Right lung (tissue), 2 donors: ENCODE measurements at regions not wholly inside any gene's neighbourhood (a gene's known extent, or its start where the extent isn't known, plus 50 kb on each side); places are given as distances from the start of the nearest gene placed in this dataset.
A peak's percentile ranks its signal among the peaks of the same experiment; 100 is the strongest.
"Not testable (repeated sequence)": the region's sequence is repeated elsewhere in the genome, so short reads cannot be mapped to it uniquely, and the experiment has no call there.

Source experiments
- DNase-seq, 2 donors: peaks; one replicate each; pipeline ENCODE4 v3.0.0-alpha.2; 2013

- DNase-seq, result not testable (repeated sequence)
These were observed 213.2 kb downstream of the BANP start for GRCh38 chr16:88164196-88165039.

GRCh38 chr16:88165040-88165544 is 213.9 kb downstream of the BANP start:
- not testable (repeated sequence) for DNase-seq

DNA sequence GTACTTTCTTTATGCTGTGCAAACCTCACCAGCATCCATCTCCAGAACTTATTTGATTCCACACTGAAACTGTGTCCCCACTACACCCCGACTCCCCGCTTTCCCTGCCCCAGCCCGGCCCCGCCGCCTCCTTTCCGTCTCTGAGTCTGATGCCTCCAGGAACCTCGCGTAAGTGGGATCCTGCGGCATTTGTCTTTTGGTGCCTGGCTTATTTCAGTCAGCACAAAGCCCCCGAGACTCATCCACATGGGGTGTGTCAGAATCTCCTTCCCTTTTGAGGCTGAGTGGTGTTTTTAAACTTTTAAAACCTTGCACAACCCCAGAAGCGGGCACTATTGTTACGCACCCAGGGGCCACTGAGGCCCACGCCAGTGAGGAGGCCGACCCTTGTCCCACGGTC is 214.4 kb downstream of the BANP start:
- not testable (repeated sequence) for DNase-seq

DNA sequence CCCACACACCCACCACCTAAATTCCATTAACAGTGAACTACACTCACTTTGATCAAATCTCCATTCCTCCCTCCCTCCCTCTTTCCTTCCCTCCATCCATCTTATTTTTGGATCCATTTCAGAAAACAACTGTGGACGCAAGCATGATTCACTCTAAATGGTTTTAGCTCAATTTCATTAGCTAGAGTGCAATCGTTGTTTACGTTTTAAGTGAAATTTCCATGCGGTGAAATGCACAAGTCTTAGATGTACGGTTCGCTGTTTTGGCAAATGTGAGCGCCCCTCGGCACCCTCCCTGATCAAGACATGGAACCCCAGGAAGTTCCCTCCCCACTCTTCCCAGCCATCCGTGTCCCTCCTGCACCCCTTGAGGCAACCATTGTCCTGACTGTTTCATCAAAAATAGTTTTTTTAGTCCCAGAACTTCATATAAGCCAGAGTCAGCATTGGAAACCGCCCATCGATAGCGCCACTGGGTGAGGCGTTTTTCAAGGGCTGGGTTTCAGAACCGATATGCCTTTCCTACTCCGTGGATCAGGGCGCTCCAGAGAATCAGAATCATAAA is 215.1 kb downstream of the BANP start:
- not testable (repeated sequence) for DNase-seq

DNA sequence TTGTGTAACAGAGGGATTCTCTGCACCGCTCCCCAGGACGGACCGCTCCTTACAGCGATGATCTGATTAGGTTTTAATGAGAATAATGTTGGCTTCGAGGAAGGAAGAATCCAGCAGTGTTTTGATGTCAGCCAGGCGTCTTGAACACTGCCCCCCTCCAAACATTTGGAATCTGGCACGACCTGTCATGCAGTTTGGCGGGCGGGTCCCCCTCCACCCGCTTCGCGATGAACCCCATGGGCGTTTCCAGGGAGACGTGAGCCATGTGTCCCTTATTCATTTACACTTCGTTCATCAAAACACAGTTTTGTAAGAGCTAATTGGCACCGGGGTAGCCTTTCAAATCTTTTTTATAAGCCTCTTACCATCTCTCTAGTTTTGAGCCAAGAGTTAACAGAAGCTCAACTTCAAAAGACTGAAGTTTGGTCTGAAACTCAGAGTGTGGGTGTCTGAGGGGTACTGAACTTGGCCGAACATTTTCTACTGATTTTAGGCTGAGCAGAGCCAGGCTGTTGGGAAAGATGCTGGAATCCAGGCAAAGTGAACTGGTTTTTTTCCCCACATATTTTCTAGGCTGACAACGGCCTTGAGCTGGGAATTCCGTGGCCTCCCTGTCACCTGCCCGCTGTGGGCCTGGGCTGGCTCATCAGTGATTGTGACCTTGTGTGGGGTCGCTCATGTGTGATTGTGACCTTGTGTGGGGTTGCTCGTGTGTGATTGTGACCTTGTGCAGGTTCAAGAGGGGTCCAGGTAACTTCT is 214.8 kb upstream of the ZNF469 start:
- DNase-seq, result peak; percentile 87 to 92

GRCh38 chr16:88168557-88168949 is 214.2 kb upstream of the ZNF469 start:
- DNase-seq, result not testable (repeated sequence)

- not testable (repeated sequence) for DNase-seq
These were observed 213.5 kb upstream of the ZNF469 start for GRCh38 chr16:88169136-88169830.

- DNase-seq, result not testable (repeated sequence)
These were observed 213.0 kb upstream of the ZNF469 start for GRCh38 chr16:88169831-88170165.

DNA sequence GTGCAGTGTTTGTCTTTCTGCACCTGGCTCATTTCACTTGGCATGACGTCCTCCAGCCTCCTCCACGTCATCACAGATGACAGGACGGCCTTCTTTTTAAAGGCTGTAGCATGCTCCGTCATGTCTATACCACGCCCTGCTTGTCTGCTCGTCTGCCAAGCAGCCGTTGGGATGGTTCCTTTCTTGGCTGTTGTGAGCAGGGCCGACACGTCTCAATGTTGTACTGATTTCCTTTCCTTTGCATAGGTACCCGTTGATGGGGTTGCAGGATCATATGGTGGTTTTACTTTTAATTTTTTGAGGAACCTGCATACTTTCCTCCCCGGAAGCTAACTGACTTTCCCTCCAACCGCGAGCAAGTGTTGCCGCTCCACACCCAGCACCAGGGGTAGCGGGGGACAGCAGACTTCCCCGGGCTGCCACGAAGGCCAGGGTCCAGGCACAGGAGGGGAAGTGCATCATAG is 212.2 kb upstream of the ZNF469 start:
- DNase-seq, result no peak

- not testable (repeated sequence) for DNase-seq
These were observed 211.6 kb upstream of the ZNF469 start for GRCh38 chr16:88171126-88171525.

GRCh38 chr16:88176184-88176583 is 206.6 kb upstream of the ZNF469 start:
- not testable (repeated sequence) for DNase-seq

DNA sequence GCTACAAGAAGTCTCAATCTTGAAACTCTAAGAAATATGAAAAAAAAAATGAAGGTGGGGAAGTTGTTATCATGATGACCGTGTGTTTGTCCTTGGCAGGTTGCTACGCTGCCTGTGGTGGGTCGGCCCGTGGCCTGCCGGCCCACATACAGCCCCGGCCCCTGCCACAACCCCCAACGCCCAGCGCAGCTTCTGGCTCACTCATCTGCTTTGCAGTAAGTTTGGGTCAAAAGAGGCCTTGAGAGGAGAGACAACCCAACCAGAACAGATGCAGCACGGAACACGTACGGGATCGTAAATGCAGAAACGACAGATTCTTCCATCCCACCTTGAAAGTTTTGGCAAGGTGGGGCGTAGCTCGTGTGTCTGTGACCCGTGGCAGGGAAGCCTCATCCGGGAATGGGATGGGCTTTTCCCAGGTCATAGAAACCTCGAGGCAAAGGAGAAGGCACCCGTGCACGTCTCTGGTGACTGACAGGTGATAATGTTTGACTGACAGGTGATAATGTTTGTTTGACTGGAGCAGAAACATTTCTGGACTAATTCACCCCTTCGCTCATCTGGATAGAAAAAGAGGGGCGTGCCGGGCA is 206.1 kb upstream of the ZNF469 start:
- DNase-seq, result not testable (repeated sequence)

DNA sequence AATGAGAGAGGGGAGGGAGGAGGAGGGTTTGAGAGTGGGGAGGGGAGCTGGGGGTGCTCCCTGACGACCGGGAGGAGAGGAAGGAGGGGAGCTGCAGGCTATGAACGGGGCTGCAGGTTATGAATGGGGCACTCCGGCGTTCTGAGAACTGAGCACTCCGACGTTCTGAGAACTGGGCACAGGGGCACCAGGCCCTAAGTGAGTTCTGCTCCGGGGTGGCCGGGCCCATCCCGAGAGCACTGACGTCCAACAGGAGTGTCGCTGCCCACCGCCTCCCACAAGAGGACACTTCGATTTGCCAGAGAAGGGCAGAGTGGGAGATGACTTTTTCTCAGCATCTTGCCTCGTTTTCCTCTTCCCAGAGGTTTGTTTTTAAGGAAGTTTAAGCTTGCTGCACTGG is 204.5 kb upstream of the ZNF469 start:
- DNase-seq, result not testable (repeated sequence)

DNA sequence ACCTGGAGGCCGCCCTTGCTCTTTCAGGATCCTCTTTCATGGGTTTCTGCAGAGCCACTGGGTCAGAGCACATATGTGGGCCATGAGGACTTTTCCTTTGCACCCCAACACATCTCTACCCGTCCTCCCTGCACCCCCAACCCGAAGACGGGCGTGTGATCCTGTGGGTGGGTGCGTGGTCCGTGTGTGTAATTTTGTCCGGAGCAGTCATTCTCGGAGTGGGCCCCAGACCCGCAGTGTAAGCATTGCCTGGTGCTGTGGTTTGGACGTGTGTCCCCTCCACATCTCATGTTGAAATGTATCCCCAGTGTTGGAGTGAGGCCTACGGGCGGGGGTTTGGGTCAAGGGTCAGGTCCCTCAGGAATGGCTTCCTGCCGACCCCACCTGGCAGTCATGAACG is 203.9 kb upstream of the ZNF469 start:
- DNase-seq, result not testable (repeated sequence)

- DNase-seq, result not testable (repeated sequence)
These were observed 199.5 kb upstream of the ZNF469 start for GRCh38 chr16:88182967-88183881.

GRCh38 chr16:88184053-88184452 is 198.7 kb upstream of the ZNF469 start:
- not testable (repeated sequence) for DNase-seq

DNA sequence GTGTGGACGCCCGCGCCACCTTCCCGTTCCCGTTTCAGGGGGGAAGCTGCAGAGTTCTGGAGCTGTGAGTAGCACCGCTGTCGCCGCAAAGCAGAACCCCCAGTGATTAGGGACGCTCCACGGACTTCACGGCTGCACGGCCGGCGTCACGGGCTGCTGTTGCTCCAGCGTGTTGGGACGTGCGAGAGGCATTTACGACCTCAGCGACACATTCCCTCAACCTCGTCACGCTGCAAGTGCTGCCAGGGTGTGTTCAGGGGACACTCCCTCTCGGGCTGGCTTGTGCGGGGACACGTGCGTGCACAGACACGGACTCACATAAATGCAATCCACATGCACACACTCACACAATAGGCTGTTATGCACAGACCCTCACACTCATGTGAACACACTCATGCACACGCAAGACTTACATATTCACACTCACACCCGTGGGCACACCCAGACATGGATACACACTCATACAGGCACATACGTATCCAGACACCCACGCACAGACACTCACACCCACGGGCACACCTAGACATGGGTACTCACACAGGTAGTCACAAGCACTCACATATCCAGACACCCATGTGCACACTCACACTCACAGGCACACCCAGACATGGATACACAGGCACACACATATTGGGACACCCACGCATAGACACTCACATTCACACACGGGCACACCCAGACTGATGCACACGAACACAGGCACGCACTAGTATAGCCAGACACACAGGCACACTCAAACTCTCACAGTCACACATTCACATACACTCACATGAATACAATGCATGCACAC is 198.0 kb upstream of the ZNF469 start:
- not testable (repeated sequence) for DNase-seq

GRCh38 chr16:88185406-88185805 is 197.4 kb upstream of the ZNF469 start:
- DNase-seq, result not testable (repeated sequence)
